ENCODE measurements at regions not wholly inside any gene's neighbourhood (a gene's known extent, or its start where the extent isn't known, plus 50 kb on each side); places are given as distances from the start of the nearest gene placed in this dataset.

- ChIA-PET POLR2A (no interaction called here), CTCF (ENCODE audit: unreplicated experiment) (no interaction called here)
- no TSS peak for BruUV-seq (replicated peaks)
- intact Hi-C loops (cut with micrococcal nuclease; ENCODE audit: unreplicated experiment) = no loop called here
- no peaks in the 10 kb centered on the region for H3K79me2 ChIP-seq (ENCODE audit: insufficient read depth, low read depth, low read length)
- H3K27ac ChIP-seq (ENCODE audit: low read depth, low read length, poor library complexity, severe bottlenecking) = no peak overlapping the region
- H3K9me2 ChIP-seq (ENCODE audit: insufficient read depth, low read length) = no peaks in the 10 kb centered on the region
- H3K36me3 ChIP-seq (ENCODE audit: insufficient read depth, low read length) = no peaks in the 10 kb centered on the region
- no peak overlapping the region for H3K4me2 ChIP-seq (ENCODE audit: low read length)
- H2AFZ ChIP-seq (ENCODE audit: low read length) = no peak overlapping the region
- no peaks in the 10 kb centered on the region for H3K9me3 ChIP-seq (ENCODE audit: low read length)
- DNase-seq (ENCODE audit: low spot score) = no peak
- TF ChIP-seq EZH2phosphoT487 (IDR thresholded peaks at IDR 0.05; ENCODE audit: borderline replicate concordance, low read depth, low read length) (no peak), CTCF (conservative IDR thresholded peaks at IDR 0.05; ENCODE audit: low read length) (no peak)
- no peaks in the 10 kb centered on the region for H4K20me1 ChIP-seq (ENCODE audit: insufficient read depth, low read length)
- H3K4me3 ChIP-seq (ENCODE audit: low read depth, low read length, poor library complexity, severe bottlenecking) = no peak overlapping the region
- no peaks in the 10 kb centered on the region for H3K4me1 ChIP-seq (ENCODE audit: insufficient read depth, low read length, poor library complexity, severe bottlenecking)
Observed at GRCh38 chr14:85423889-85424288, 106.1 kb upstream of the FLRT2 start.

- H4K20me1 ChIP-seq (ENCODE audit: insufficient read depth, low read length) = no peaks in the 10 kb centered on the region
- no peak overlapping the region for H3K4me3 ChIP-seq (ENCODE audit: low read depth, low read length, poor library complexity, severe bottlenecking)
- TF ChIP-seq CTCF (conservative IDR thresholded peaks at IDR 0.05; ENCODE audit: low read length) (no peak), EZH2phosphoT487 (IDR thresholded peaks at IDR 0.05; ENCODE audit: borderline replicate concordance, low read depth, low read length) (no peak)
- DNase-seq (ENCODE audit: low spot score) = no peak
- no peaks in the 10 kb centered on the region for H3K9me2 ChIP-seq (ENCODE audit: insufficient read depth, low read length)
- no peaks in the 10 kb centered on the region for H3K79me2 ChIP-seq (ENCODE audit: insufficient read depth, low read depth, low read length)
- H3K9me3 ChIP-seq (ENCODE audit: low read length) = no peaks in the 10 kb centered on the region
- CTCF ChIA-PET (ENCODE audit: unreplicated experiment) = no interaction called here
- POLR2A ChIA-PET = interaction anchor here (0.7 to 1.1 kb wide), 2 partner anchors 15 to 264 kb away, joined by 3 read pairs; no protein-coding TSS in a partner anchor
- no peak overlapping the region for H3K27ac ChIP-seq (ENCODE audit: low read depth, low read length, poor library complexity, severe bottlenecking)
- H3K36me3 ChIP-seq (ENCODE audit: insufficient read depth, low read length) = no peaks in the 10 kb centered on the region
- intact Hi-C loops (cut with micrococcal nuclease; ENCODE audit: unreplicated experiment) = no loop called here
- H3K4me2 ChIP-seq (ENCODE audit: low read length) = no peak overlapping the region
- BruUV-seq (replicated peaks) = no TSS peak
- H3K4me1 ChIP-seq (ENCODE audit: insufficient read depth, low read length, poor library complexity, severe bottlenecking) = no peaks in the 10 kb centered on the region
- no peak overlapping the region for H2AFZ ChIP-seq (ENCODE audit: low read length)
Observed at GRCh38 chr14:85425507-85425906, 104.4 kb upstream of the FLRT2 start.

GRCh38 chr14:85426068-85426935 lies 103.6 kb upstream of the FLRT2 start:
- H2AFZ ChIP-seq (ENCODE audit: low read length) = no peak overlapping the region
- BruUV-seq (replicated peaks) = no TSS peak
- H4K20me1 ChIP-seq (ENCODE audit: insufficient read depth, low read length) = no peaks in the 10 kb centered on the region
- intact Hi-C loops (cut with micrococcal nuclease; ENCODE audit: unreplicated experiment) = no loop called here
- no peak overlapping the region for H3K4me2 ChIP-seq (ENCODE audit: low read length)
- no peaks in the 10 kb centered on the region for H3K9me3 ChIP-seq (ENCODE audit: low read length)
- no peak overlapping the region for H3K27ac ChIP-seq (ENCODE audit: low read depth, low read length, poor library complexity, severe bottlenecking)
- H3K36me3 ChIP-seq (ENCODE audit: insufficient read depth, low read length) = no peaks in the 10 kb centered on the region
- POLR2A ChIA-PET = interaction anchor here (0.7 to 1.1 kb wide), 2 partner anchors 16 to 265 kb away, joined by 3 read pairs; no protein-coding TSS in a partner anchor
- no peaks in the 10 kb centered on the region for H3K79me2 ChIP-seq (ENCODE audit: insufficient read depth, low read depth, low read length)
- no peaks in the 10 kb centered on the region for H3K9me2 ChIP-seq (ENCODE audit: insufficient read depth, low read length)
- no peak for TF ChIP-seq CTCF (conservative IDR thresholded peaks at IDR 0.05; ENCODE audit: low read length)
- no peak for TF ChIP-seq EZH2phosphoT487 (IDR thresholded peaks at IDR 0.05; ENCODE audit: borderline replicate concordance, low read depth, low read length)
- no peaks in the 10 kb centered on the region for H3K4me1 ChIP-seq (ENCODE audit: insufficient read depth, low read length, poor library complexity, severe bottlenecking)
- no peak for DNase-seq (ENCODE audit: low spot score)
- CTCF ChIA-PET (ENCODE audit: unreplicated experiment) = no interaction called here
- no peak overlapping the region for H3K4me3 ChIP-seq (ENCODE audit: low read depth, low read length, poor library complexity, severe bottlenecking)

Measured in OCI-LY7 (cell line).